GM19239 (cell line): ENCODE measurements at regions not wholly inside any gene's neighbourhood (a gene's known extent, or its start where the extent isn't known, plus 50 kb on each side); places are given as distances from the start of the nearest gene placed in this dataset.

Source experiments
- DNase-seq: peaks from one replicate; pipeline ENCODE4 v3.0.0; 2011; ENCODE audit warnings: low spot score; ENCODE audit not compliant: insufficient read length
- FAIRE-seq: peaks from 2 replicates; lab custom pipeline; 2011; peaks lifted over from hg19 to GRCh38; lab: Jason Lieb, UNC

DNA sequence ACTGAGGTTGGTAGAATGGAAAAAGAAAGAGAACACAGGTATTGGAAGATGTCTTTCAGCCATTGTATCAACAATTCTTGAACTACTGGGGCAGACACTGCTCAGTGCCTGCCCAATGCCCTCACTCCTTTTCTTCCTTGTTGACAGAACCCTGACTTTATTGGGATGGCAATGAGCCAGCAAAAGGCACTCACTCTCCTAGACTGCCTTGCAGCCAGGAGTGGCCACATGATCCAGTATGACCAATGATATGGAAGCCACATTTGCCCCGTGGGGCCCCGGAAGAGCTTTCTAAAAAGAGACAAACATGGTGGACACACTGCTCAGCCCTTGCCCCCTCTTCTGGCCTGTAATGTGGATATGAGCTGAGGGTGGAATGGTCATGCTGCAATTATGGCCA lies 88.6 kb upstream of the ZNF716 start:
- FAIRE-seq, result no peak

DNA sequence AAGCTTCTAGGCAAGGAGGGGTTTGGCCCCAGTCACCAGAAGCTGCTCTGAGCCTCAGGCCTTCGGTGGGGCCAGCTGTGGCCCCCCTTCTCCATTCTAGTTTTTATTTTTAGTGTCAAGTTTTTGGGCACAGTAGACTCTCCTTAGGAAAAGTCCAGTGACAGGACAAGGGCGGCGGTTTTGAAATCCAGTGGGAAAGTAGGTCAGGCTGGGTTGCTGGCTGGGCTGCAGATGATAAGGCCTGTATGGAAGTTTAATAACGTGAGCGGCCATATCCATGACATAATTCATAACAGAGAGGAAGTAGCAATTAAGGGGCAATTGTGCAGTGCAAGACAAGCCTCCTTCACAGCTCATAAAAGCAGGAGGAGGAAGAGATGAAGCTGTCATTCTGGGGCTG lies 87.1 kb upstream of the ZNF716 start:
- DNase-seq, result no peak
- no peak for FAIRE-seq

More for the DNA sequence above, 88.6 kb upstream of the ZNF716 start:
- no peak for DNase-seq

DNA sequence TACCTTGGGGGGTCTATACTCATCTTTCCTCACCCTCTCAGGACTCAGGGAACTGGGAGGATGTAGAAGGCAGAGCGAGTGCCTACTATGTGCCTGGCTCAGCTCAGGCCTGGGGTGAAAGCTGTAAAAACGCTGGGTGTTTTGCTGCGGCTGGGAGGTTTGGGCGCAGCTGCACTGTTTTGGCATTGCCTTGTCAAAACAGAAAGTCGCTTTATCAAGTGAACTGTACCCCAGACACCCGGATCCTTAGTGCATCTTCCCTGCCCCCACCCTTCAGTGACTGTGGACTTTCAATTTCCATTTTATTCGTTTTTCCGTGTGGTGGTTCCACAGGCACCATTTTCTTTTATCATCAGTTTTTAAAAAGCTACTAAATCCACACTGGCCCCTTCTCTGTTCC lies 86.7 kb upstream of the ZNF716 start:
- DNase-seq (no peak), FAIRE-seq (no peak)

DNA sequence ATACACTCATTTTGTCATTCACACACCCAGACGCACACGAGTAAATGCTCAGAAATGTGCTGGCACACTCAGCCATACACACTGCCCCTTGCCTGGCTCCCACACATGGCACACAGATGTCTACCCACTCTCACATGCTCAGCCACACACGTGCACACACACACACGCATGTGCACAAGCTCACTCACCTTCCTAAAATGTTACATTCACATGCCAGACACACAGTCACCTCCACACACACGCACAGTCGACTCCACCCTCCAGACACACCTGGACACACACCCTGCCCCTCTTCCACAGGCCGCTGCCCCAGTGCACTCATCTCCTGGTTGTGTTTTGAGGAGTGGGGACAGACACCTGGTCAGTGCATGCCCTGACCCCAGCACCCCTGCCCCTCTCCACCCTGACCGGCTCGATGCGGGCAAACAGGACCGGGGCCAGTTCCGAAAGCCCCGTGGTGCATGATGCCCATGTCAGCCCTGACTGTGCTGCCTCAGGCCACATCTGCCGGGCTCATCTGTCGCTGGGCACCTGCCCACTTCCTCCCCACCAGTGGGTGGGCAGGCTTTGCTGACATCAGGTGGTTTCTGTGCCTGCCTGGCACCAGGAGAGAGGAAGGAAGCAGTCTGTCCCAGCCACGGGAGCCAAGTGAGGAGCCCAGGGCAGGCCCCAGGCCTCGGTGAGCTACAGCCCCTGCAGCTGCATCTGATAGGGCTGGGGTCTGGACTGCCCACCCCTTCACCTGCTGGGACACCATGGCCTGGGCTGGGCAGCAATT lies 84.9 kb upstream of the ZNF716 start:
- DNase-seq (no peak), FAIRE-seq (no peak)

DNA sequence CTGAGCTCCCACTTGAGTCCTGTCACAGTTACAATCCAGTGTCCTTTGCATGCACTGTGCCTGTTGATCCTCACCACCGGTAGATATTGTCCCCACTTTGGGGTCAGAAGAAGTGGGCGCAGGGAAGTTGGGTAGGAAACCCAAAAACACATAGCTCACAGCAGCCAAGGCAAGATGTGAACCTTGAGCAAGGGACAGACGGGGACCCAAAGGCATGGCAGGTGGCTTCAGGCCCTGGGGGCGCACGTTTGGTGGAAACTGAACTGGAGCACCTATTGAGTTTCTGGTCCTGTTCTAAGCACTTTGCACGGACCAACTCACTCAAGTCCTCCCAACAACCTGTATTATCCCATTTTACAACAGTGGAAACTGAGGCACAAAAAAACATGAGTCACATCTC lies 82.8 kb upstream of the ZNF716 start:
- FAIRE-seq, result no peak
- DNase-seq, result no peak

DNA sequence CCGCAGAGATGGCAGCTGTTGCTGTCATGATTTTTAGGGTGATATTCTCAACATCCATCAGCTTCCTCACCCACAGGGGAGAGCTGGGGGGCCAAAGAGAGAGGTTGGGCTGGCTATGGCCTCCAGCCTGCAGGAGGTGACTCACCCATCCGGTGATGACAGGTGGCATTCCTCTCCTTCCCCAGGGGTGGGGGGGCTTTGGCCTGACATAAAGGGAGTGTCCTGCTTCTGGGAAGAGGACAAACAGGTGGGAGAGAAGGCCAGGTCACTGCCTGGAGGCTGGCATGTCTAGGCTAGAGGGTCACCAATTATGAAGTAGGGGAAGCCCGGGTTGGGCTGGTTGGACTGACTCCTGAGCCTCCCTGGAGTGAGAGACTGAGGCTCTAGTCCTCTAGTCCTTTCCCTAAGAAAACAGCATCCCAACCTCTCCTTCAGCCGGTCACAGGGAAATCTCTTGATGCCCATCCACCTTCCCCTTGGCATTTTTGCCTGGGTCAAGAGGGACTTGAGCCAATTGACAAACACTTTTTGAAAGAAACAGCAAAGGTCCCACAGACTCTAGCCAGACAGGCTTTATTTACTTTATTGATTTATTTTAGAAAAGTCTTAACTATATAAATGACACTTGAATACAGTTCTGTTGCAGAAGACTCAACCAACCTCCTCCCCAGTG lies 79.8 kb upstream of the ZNF716 start:
- DNase-seq (no peak), FAIRE-seq (no peak)

DNA sequence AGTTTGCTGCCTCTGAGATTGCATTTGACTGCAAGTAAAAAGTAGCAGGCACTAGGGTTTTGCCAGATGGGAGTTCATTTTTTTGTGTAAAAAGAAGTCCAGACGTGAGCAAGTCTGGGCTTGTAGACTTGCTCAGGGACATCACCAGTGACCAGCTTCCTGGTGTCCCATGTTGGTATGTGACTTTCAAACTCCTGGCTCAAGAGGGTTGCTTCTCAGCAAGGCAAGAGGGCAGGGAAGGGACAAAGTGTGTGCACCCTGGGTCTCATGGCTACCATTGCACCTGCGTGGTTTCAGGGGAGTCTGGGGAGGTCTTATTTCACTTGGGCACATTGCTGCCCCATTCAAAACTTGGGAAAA lies 79.3 kb upstream of the ZNF716 start:
- FAIRE-seq, result no peak
- DNase-seq, result no peak

DNA sequence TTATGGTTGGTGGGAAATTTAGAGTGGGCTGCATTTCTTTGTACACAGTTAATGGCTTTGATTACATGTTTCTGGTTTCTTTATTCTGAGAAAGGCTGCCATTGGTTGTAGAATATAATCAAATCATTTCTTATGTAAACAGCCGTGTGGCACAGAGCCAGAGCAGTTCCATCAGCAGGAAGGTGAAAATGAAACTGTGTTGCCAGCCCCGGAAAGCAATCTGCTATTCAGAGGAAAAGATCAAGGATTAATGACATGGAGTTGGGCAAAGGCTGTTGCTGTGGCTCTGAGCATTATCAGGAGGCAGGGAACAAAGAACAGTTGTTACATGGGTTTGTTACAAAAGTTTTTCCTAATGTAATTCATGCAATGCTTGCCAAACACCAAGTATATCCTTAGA lies 74.2 kb upstream of the ZNF716 start:
- no peak for FAIRE-seq
- no peak for DNase-seq

DNA sequence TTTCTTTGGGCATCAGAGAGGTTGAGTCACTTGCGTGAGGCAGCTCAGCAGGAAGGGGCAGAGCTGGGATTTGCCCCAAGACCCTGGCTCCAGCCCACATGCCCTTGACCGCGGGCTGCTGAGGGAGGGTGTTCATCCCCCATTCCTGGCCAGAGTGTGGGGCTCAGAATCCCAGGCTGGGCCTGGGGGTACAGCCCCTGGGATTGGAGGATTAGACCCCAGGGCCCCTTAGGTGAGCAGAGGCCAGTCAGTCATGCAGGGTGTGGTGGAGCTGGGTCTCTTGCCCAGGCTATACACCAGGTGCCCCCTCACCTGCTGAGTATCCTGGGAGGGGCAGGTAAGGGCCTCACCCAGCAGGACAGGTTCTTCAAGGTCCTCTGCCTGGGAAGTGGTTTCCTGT lies 68.4 kb upstream of the ZNF716 start:
- FAIRE-seq (no peak), DNase-seq (no peak)

DNA sequence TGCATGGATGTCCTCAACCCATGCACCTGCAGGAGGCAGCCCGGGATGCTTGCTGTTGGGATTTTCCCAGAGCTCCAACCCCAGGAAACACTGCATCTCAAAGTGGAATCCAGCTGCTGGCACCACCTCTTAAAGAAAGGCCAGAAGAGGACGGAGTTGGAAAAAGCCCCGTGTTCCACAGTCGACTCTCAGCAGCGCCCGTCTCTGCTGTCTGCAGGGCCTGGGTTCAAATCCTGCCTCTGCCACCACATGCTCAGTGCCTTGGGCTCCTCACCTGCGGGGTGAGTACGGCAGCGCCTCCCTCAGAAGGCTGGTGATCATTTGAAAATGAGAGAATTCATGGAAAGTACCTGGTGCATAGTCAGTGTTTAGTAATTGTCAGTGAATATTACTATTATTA lies 65.6 kb upstream of the ZNF716 start:
- DNase-seq (no peak), FAIRE-seq (no peak)

DNA sequence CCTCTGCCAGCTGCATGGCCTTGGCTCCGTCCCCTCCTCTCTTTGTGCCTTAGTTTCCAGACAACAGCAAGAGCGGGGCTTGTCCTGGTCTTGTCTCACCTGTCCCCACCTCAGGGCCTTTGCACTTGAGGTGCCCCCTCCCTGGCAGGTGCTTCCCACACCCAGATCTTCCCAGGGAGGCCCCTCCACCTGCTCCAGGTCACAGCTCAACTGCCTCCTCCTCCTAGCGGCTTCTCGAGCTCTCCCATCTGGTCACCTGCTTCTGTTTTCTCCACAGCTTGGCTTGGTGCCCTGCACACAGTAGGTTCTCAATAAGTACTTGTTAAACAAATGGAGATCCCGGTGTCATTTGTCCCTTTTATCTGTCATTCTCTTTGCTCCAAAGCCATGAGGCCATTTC lies 64.3 kb upstream of the ZNF716 start:
- FAIRE-seq, result no peak
- DNase-seq, result no peak

DNA sequence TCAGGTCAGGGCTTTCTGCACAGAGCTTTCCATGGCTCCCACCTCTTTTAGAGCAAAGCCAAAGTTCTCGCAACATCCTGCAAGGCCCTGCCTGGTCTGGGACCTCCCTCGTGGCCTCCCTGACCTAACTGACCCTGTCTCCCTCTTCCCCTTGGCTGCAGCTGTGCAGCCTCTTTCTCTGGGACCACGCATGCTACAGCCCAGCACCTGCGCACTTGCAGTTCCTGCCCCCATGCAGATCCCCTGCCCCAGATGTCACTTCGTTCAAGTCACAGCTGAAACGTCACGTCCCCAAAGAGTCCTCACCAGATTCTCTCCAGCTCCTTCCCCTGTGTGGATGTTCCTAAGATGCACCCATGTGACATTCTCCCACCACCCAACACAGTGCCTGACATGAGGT lies 61.2 kb upstream of the ZNF716 start:
- no peak for DNase-seq
- no peak for FAIRE-seq

DNA sequence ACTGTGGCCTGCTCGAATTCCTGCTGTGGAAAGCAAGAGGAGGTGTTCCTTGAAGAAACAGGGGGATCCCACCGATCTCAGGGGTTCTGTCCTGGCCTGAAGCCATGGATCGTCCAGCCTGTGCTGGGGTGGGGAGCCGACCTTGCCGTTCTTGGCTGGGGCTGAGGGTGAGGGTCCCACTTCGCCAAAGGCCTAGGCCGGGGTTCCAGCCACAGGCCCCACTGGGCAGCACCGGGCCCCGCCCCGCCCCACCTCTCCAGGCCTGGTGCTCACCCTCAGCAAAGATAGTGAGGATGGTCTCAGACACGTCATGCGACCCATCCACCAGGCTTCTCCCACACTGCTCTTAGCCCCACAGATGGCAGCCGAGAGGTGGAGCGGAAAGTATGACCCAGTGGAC lies 51.4 kb upstream of the ZNF716 start:
- no peak for FAIRE-seq
- DNase-seq, result no peak

DNA sequence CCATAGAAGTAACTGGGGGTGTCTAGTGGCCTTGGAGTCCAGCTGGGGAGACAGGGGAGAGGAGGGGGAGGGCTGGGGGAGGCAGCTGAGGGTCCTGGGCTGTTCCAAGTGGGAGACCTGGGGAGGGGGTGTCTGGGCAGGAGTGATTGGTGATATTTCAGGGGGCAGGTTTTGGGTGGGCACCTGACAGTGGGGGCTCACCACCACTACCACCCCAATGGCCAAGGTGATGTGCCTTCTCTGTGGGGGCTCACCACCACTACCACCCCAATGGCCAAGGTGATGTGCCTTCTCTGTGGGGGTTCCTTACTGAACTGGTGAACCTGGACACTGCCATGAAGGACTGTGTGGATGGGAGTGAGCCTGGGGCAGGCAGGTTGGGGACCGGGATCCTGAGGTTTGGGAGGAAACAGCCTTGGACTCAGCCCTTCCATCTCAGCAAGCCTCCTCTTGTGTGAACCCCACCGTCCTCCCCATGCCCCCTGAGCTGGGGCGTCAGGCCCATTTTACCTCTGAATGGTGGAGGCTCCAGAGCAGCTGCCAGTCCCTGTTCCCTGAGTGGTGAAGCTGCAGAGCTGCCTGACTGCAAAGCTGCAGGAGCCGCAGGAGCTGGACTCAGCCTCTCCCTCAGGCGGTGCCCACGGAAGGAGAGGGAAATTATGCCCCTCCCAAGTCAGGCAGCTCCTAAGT lies 50.6 kb upstream of the ZNF716 start:
- no peak for FAIRE-seq
- DNase-seq, result no peak

DNA sequence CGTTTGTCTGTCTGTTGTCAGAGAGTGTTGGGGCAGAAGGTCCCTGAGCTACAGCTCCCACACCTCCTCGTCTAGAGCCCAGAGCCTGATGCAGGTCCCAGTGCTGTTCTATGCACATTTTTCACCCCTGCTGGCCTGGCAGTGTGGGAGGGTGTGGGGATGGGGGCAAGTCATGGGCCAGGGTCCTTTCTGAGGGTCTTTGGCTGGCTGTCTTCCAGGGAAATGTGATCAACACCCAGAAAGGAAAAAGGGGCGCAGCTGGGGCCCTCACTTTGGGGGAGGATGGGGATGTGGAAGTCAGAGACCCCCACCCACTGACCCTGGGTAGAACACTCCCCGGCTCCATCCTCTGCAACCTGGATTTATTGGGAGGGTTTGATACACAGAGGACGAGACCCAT lies 50.0 kb upstream of the ZNF716 start:
- no peak for FAIRE-seq
- no peak for DNase-seq
